ENCODE measurements at regions not wholly inside any gene's neighbourhood (a gene's known extent, or its start where the extent isn't known, plus 50 kb on each side); places are given as distances from the start of the nearest gene placed in this dataset.

DNA sequence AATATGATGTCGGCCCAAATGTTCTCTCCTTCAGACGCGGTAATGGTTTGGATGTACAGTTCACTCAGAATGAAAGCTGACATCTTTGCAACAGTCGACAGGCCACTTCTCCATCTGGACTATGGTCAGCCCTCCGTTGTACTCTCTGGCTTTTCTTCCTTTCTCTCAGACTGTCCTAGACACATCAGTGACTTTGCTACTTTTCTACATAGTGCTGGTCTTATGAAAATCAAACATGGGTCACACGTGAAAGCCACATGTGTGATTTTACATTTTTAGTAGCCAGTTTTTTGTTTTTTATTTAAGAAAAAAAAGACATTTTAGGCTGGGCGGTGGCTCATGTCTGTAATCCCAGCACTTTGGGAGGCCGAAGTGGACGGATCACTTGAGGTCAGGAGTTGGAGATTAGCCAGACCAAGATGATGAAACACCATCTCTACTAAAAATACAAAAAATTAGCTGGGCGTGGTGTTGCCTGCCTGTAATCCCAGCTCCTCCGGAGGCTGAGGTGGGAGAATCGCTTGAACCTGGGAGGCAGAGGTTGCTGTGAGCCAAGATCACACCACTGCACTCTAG lies 644.1 kb downstream of the KCNJ2 start:
- no peak for DNase-seq
- Histone ChIP-seq H3K9me3 (no peaks in the 10 kb centered on the region), H3K27me3 (no peaks in the 10 kb centered on the region), H3K4me3 (no peak overlapping the region), H3K36me3 (no peaks in the 10 kb centered on the region), H3K27ac (no peak overlapping the region), H3K4me1 (no peaks in the 10 kb centered on the region)
- intact Hi-C loops (cut with DNase I; ENCODE audit: low total_unique reads), result no loop called here
- WGBS, 5 donors, result 75 to 91% (median 84%) methylated on average over 12 of the region's 12 CpGs
- TF ChIP-seq, protein P1, sequence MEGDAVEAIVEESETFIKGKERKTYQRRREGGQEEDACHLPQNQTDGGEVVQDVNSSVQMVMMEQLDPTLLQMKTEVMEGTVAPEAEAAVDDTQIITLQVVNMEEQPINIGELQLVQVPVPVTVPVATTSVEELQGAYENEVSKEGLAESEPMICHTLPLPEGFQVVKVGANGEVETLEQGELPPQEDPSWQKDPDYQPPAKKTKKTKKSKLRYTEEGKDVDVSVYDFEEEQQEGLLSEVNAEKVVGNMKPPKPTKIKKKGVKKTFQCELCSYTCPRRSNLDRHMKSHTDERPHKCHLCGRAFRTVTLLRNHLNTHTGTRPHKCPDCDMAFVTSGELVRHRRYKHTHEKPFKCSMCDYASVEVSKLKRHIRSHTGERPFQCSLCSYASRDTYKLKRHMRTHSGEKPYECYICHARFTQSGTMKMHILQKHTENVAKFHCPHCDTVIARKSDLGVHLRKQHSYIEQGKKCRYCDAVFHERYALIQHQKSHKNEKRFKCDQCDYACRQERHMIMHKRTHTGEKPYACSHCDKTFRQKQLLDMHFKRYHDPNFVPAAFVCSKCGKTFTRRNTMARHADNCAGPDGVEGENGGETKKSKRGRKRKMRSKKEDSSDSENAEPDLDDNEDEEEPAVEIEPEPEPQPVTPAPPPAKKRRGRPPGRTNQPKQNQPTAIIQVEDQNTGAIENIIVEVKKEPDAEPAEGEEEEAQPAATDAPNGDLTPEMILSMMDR (IDR thresholded peaks at IDR 0.05), result no peak
- TF ChIP-seq POLR2AphosphoS5 (IDR thresholded peaks at IDR 0.05) (no peak), EP300 (IDR thresholded peaks at IDR 0.05) (no peak), POLR2A (IDR thresholded peaks at IDR 0.05) (no peak)

DNA sequence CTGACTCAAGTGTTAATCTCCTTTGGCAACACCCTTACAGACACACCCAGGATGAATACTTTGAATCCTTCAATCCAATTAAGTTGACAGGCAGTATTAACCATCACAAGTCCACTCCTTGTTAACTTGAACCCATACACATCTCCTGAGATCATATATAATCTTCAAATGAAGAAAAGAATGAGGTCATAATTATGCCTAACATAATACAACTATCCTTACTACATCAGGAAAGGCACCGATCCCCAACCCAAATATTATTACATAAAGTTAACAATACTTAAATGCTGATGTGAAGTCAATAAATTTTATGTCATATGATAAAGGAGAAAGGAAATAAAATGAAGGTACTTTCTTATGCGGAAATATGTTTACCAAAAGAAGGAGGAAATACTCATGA lies 649.9 kb downstream of the KCNJ2 start:
- Histone ChIP-seq H3K27me3 (no peaks in the 10 kb centered on the region), H3K4me1 (no peaks in the 10 kb centered on the region), H3K4me3 (no peak overlapping the region), H3K36me3 (no peaks in the 10 kb centered on the region), H3K9me3 (peaks cover 0 to 11% (median 0%) of the 10 kb centered on the region in 4 donors), H3K27ac (no peak overlapping the region)
- 89 to 98% (median 94%) methylated on average over 2 of the region's 2 CpGs for WGBS, 5 donors
- no peak for DNase-seq
- no peak for TF ChIP-seq POLR2AphosphoS5 (IDR thresholded peaks at IDR 0.05)
- no peak for TF ChIP-seq POLR2A (IDR thresholded peaks at IDR 0.05)
- no peak for TF ChIP-seq EP300 (IDR thresholded peaks at IDR 0.05)
- TF ChIP-seq, protein P1 (IDR thresholded peaks at IDR 0.05), result no peak
- intact Hi-C loops (cut with DNase I; ENCODE audit: low total_unique reads), result no loop called here

DNA sequence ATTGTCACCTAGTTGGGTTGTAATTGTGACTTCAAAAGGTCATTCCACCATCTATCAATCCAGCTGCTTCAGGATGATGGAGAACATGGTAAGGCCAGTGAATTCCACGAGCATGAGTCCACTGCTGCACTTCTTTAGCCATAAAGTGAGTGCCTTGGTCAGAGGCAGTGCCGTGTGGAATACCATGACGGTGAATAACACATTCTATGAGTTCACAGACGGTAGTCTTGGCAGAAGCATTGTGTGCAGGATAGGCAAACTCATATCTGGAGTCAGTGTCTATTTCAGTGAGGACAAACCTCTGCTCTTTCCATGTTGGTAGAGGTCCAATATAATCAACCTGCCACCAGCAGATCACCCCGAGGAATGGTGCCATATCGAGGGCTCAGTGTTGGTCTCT lies 650.9 kb downstream of the KCNJ2 start:
- Histone ChIP-seq H3K36me3 (no peaks in the 10 kb centered on the region), H3K9me3 (peaks cover 0 to 11% (median 0%) of the 10 kb centered on the region in 4 donors), H3K4me1 (no peaks in the 10 kb centered on the region), H3K4me3 (no peak overlapping the region), H3K27me3 (no peaks in the 10 kb centered on the region), H3K27ac (no peak overlapping the region)
- TF ChIP-seq POLR2A (IDR thresholded peaks at IDR 0.05) (no peak), POLR2AphosphoS5 (IDR thresholded peaks at IDR 0.05) (no peak), EP300 (IDR thresholded peaks at IDR 0.05) (no peak)
- TF ChIP-seq, protein P1 (IDR thresholded peaks at IDR 0.05), result no peak
- WGBS, 5 donors, result 85 to 93% (median 89%) methylated on average over 4 to 6 of the region's 6 CpGs
- DNase-seq, result no peak
- intact Hi-C loops (cut with DNase I; ENCODE audit: low total_unique reads), result no loop called here

DNA sequence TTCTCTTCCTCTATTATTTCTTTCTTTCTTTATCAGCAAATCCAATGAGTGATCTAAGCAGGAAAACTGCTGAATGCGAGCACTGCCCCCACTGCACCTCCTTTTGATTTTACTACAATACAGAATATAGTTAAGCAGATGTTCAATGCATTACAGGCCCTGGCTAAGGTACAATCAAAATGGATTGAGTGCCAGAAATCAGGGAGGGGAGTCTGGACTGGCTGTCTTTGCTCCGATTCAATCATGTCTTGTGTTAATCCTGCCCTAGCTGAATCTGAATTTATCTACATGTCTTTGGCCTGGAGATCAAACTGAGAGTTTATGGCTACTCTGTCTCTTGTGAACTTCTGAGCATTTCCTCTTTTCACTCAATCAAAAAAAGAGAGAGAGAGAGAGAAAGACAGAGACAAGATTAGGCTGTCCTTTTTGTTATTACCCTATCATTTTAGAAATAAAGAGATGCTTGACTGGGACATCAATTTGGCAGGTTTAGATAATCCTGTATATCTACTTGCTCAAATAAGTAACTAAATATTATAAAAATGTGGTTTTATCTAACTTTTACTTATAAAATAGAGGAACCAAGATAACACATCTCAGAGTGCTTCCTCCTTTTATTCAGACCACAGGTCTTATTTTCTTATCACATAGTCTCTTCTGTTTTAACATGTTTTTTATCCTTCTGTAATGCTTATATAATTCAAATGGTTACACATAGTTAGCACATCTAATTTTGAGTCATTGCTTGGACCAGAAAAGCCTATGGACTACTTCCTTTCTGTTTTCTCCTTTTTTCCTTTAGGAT lies 656.2 kb downstream of the KCNJ2 start:
- WGBS, 5 donors, result 44 to 65% (median 53%) methylated on average over 2 of the region's 2 CpGs
- intact Hi-C loops (cut with DNase I; ENCODE audit: low total_unique reads), result no loop called here
- TF ChIP-seq POLR2A (IDR thresholded peaks at IDR 0.05) (no peak), EP300 (IDR thresholded peaks at IDR 0.05) (no peak), POLR2AphosphoS5 (IDR thresholded peaks at IDR 0.05) (no peak)
- TF ChIP-seq, protein P1 (IDR thresholded peaks at IDR 0.05), result no peak
- no peak for DNase-seq
- no peak overlapping the region for H3K4me3 ChIP-seq
- no peak overlapping the region for H3K27ac ChIP-seq
- no peaks in the 10 kb centered on the region for H3K4me1 ChIP-seq
- no peaks in the 10 kb centered on the region for H3K36me3 ChIP-seq
- no peaks in the 10 kb centered on the region for H3K27me3 ChIP-seq
- H3K9me3 ChIP-seq, result peaks cover 0 to 11% (median 0%) of the 10 kb centered on the region in 4 donors

Measured in stomach (tissue), 8 donors.